IPS-11a (cell line): ENCODE measurements at regions not wholly inside any gene's neighbourhood (a gene's known extent, or its start where the extent isn't known, plus 50 kb on each side); places are given as distances from the start of the nearest gene placed in this dataset.
"Not testable (repeated sequence)": the region's sequence is repeated elsewhere in the genome, so short reads cannot be mapped to it uniquely, and the experiment has no call there.

ENCODE experiments used
- H3K4me3 ChIP-seq: one replicate; pipeline ENCODE4 v1.5.1; 2013; ENCODE audit warnings: low read depth, low read length, control low read depth

DNA sequence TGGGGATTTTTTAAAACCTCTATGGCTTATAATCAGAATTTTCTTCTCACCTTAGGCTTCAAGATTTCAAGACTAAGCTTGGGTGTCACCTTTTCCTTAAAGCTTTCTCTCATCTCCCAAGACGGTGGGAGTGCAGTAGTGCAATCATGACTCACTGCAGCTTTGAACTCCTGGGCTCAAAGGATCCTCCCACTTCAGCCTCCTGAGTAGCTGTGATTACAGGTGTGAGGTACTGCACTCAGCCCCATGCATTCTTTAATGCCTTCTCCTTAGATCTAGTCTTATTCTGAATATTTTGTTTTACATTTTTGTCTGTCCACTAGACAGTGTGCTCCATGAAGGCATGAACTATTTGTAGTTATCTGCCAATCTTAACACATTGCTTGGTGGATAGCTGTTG is 55.7 kb upstream of the FAT3 start:
- no peak overlapping the region for H3K4me3 ChIP-seq

DNA sequence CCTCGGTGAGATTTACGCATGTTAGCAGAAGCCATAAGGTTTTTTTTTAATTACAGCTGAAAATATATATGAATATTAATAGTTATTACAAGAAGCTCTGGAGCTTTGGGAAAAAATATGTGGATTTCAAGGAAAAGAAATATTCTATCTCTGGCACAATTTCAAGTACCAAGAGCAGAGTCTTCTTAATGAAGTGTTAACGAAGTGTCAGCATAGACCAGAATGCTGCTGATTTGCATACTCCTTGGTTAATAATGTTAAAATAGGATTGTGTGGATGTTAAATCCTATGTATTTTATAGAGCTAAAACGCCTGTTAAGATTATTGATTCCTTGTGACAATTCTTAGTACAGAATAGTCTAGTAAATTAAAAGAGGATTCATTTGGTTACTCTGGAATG is 57.0 kb upstream of the FAT3 start:
- no peak overlapping the region for H3K4me3 ChIP-seq

GRCh38 chr11:92166335-92166734 is 58.3 kb upstream of the FAT3 start:
- no peak overlapping the region for H3K4me3 ChIP-seq

DNA sequence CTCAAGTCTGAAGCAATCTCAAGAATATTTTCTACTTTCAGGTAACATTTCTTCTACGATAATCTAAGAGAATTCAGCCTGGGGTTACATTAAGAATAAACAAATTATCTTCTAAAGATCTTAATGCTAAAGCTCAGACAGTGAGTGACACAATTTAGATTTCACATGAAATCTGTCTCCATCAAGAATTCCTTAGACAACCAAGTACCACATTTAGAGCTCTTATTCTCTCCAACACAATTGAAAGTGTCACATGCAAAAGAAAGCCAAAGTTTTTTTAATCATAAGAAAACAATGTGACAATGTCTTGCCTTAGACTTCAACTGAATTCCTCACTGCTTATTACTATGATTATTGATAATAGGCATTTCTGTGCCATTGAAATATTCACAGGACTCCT is 60.7 kb upstream of the FAT3 start:
- H3K4me3 ChIP-seq, result no peak overlapping the region

DNA sequence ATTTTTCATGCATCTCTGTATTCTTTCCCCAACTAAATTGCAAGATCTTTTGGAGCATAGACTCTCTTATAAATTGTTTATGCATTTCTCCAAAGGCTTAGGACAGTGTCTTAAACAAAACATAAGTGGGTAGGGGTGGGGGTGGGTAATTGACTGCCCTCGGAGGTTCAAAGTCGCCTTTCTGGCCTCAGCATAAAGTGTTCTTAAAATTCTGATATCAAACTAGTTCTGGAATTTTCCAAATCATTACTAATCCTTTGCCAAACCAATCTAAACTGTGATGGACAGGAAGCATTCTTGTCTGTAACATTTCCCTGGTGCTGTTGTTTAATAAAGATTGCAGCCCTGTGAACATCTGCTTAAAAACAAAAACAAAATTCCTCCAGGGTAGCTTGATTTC is 61.8 kb upstream of the FAT3 start:
- no peak overlapping the region for H3K4me3 ChIP-seq

DNA sequence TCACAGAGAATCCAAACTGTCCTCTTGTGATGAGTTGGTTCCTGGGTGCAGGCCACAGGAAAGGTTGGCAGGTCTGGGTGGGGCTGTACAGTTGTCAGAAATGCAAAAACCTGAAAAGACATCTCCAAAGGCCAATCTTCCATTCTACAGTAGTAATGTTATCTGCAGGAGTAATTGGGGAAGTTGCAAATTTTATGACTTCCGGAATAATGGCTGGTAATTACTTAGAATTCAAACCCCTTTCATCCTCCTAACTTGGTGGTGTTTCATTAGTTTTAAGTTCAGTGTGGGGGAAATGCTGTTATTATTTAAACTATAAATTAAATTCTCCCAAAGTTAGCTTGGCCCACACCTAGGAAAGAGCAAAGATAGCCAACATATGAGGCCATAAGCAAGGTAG is 64.7 kb upstream of the FAT3 start:
- no peak overlapping the region for H3K4me3 ChIP-seq

DNA sequence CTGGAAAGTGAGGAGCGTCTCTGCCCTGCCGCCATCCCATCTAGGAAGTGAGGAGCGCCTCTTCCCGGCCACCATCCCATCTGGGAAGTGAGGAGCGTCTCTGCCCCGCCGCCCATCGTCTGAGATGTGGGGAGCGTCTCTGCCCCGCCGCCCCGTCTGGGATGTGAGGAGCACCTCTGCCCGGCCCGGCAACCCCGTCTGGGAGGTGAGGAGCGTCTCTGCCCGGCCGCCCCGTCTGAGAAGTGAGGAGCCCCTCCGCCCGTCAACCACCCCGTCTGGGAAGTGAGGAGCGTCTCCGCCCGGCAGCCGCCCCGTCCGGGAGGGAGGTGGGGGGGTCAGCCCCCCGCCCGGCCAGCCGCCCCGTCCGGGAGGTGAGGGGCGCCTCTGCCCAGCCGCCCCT is 67.2 kb upstream of the FAT3 start:
- H3K4me3 ChIP-seq, result not testable (repeated sequence)

DNA sequence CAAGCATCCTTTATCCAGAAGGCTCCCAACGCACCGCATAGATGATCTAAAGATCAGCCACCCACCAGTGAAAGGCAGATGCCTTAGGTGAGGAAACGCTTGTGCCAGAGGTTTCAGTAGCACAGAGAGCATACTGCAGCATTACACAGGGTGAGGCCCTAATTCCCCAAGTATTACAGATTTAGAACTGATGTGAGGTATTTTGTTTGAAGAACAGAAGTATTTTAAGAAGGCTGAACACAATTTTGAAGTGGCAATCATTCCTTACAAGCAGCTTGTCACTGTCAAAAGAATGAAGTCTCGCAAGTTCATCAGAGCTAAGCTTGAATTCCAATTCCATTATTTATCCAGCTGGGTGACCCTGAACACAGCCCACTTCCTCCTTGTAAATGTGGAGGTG is 70.0 kb upstream of the FAT3 start:
- H3K4me3 ChIP-seq, result no peak overlapping the region

GRCh38 chr11:92154110-92154509 is 70.5 kb upstream of the FAT3 start:
- no peak overlapping the region for H3K4me3 ChIP-seq

DNA sequence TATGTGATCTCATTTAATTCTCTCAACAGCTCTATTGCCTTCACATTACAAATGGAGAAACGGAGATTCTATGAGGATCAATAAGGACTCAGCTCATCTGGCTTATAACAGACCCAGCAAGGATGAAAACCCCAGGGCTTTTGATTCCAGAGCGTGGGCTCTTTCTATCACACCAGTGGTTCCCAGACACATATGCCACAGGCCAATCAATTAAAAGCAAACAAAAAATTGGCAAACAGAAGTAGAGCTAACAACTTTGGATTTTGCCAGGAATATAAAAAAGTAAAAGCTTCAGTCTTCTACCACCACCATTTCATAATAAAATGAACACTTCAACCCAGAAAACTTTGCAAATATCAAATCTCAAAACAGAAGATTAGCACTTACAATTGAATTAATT is 71.1 kb upstream of the FAT3 start:
- no peak overlapping the region for H3K4me3 ChIP-seq

DNA sequence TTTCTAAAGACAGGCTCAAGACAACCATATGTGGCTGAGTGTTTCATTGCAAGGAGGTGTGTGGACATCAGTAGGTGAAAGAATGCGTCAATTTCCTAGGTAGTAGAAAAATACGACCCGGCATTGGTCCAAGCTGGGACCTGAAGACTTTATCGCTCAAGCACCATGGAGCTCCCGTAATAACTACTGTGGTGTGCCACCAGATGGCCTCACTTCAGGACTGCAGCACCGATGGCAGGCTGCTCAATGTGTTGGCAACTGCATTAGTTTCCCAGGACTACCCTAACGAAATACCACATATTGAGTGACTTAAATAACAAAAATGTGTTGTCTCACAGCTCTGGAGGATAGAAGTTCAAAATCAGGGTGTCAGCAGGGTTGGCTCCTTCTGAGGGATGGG is 72.4 kb upstream of the FAT3 start:
- H3K4me3 ChIP-seq, result no peak overlapping the region

- H3K4me3 ChIP-seq, result no peak overlapping the region
Measured at GRCh38 chr11:92149996-92150395, 74.6 kb upstream of the FAT3 start.

GRCh38 chr11:92141725-92142124 is 82.9 kb upstream of the FAT3 start:
- no peak overlapping the region for H3K4me3 ChIP-seq

DNA sequence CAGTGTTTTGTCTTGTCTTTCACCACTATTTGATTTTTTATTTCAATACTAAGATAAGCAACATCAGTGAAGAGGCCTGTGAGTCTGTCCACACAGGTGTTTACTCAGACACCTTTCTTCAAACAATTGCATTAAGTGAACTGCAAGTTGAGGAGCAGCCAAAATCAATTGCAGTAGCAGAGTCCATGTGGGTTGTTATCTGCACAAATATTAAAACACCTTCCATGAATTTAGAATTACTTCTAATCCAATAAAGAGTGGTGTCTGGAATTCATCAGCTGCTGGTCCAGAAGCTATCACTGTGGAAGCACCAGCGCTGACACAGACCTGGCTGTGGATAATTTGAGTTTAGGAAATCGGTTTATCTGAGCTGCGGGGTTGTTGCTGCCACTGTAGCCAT is 83.5 kb upstream of the FAT3 start:
- H3K4me3 ChIP-seq, result no peak overlapping the region

- H3K4me3 ChIP-seq, result no peak overlapping the region
Measured at GRCh38 chr11:92140021-92140420, 84.6 kb upstream of the FAT3 start.

GRCh38 chr11:92138296-92138695 is 86.3 kb upstream of the FAT3 start:
- no peak overlapping the region for H3K4me3 ChIP-seq

DNA sequence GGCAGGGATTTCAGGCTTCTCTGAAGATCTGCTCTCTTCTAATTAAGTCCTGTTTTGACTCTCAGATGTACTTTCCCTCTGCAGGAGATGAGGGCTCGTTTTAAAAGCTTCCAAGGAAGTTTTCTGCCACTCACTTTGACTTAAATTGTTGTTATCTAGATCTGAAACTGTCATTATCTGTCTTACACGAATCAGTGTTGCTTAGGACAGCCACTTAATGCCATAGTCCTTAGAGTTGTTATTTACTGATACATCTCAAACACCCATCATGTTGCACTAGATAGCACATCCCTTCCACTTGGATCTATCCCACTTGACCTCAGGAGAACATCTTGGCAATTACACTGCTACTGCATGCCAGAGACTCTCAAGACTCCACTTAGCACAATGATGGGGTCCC is 86.9 kb upstream of the FAT3 start:
- H3K4me3 ChIP-seq, result no peak overlapping the region

DNA sequence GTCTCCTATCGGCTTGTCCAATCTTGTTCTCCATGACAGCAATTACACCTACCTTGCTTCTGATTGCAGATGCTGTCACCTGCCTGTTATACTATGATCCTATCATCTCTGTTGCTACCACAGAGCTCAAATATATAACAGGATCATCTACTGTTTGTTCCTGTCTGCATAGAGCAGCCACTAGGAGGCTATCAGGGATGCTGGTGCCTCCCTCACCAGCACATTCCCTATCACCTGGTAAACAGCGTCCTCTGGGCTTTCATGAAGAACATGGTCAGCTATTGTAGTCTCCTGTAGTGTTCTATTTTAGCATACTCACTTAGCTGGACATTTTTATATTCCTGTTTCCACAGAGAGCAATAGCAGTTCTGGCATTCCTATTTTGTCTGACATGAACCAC is 87.8 kb upstream of the FAT3 start:
- H3K4me3 ChIP-seq, result no peak overlapping the region

GRCh38 chr11:92131289-92131865 is 93.2 kb upstream of the FAT3 start:
- H3K4me3 ChIP-seq, result no peak overlapping the region

GRCh38 chr11:92130421-92130831 is 94.2 kb upstream of the FAT3 start:
- H3K4me3 ChIP-seq, result no peak overlapping the region

- H3K4me3 ChIP-seq, result no peak overlapping the region
Measured at GRCh38 chr11:92129811-92130210, 94.8 kb upstream of the FAT3 start.

- H3K4me3 ChIP-seq, result no peak overlapping the region
Measured at GRCh38 chr11:92128026-92128425, 96.6 kb upstream of the FAT3 start.

DNA sequence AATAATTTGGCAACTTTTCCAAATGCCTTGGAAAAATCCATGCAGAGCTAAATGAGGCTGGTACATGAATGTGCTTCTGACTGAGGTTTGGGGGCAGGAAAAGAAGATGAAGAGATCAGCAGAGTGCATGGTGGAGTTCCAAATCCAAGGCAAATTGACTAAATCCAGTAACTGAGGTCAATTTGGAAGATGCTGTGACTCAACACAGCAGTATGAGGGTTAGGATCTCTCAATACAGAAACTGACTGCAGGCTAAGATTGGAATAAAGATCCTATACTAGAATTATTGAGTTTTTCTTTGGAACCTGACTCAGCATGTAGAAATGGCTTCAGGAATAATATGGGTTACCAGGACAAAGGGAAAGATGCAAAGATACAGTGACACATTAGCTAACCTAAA is 99.3 kb upstream of the FAT3 start:
- no peak overlapping the region for H3K4me3 ChIP-seq

GRCh38 chr11:92123540-92123939 is 101.1 kb upstream of the FAT3 start:
- H3K4me3 ChIP-seq, result no peak overlapping the region
